RWPE2 (cell line): ENCODE measurements at regions not wholly inside any gene's neighbourhood (a gene's known extent, or its start where the extent isn't known, plus 50 kb on each side); places are given as distances from the start of the nearest gene placed in this dataset.

Experiments
- ATAC-seq: fragments of 200-7000 bp; cut with Tn5 transposase; 3 replicates; pipeline ENCODE4 v1.9.1; 2021; ENCODE audit warnings: low read depth
- DNase-seq: peaks from one replicate; pipeline ENCODE4 v3.0.0-alpha.2; 2020; ENCODE audit warnings: low spot score
- H3K27ac ChIP-seq: fragments of 450-650 bp; 2 replicates; pipeline ENCODE4 v1.5.1; 2017; ENCODE audit warnings: mild to moderate bottlenecking; ENCODE audit not compliant: poor library complexity, severe bottlenecking
- H3K27me3 ChIP-seq: fragments of 250-450 bp; sonication (Bioruptor Pico); 2 replicates; pipeline ENCODE4 v1.5.1; 2021; ENCODE audit warnings: mild to moderate bottlenecking, moderate library complexity; ENCODE audit not compliant: insufficient read depth, poor library complexity, severe bottlenecking
- H3K36me3 ChIP-seq: fragments of 250-450 bp; sonication (Bioruptor Pico); 2 replicates; pipeline ENCODE4 v1.5.1; 2020; ENCODE audit warnings: low read depth, mild to moderate bottlenecking, moderate library complexity
- H3K4me1 ChIP-seq: fragments of 250-450 bp; sonication (Bioruptor Pico); 2 replicates; pipeline ENCODE4 v1.5.1; 2021; ENCODE audit warnings: mild to moderate bottlenecking, moderate library complexity; ENCODE audit not compliant: insufficient read depth, poor library complexity, severe bottlenecking
- H3K4me3 ChIP-seq: fragments of 250-450 bp; sonication (Bioruptor Pico); 2 replicates; pipeline ENCODE4 v1.5.1; 2021; ENCODE audit warnings: mild to moderate bottlenecking, moderate library complexity; ENCODE audit not compliant: severe bottlenecking
- H3K9me3 ChIP-seq: fragments of 250-450 bp; sonication (Bioruptor Pico); 2 replicates; pipeline ENCODE4 v1.5.1; 2021; ENCODE audit warnings: mild to moderate bottlenecking, moderate library complexity; ENCODE audit not compliant: severe bottlenecking
- TF ChIP-seq, protein P1 (sequence below): fragments of 450-650 bp; IDR thresholded peaks from one replicate; pipeline ENCODE4 v1.5.1; 2017; ENCODE audit warnings: mild to moderate bottlenecking, moderate library complexity; ENCODE audit not compliant: poor library complexity, severe bottlenecking

DNA sequence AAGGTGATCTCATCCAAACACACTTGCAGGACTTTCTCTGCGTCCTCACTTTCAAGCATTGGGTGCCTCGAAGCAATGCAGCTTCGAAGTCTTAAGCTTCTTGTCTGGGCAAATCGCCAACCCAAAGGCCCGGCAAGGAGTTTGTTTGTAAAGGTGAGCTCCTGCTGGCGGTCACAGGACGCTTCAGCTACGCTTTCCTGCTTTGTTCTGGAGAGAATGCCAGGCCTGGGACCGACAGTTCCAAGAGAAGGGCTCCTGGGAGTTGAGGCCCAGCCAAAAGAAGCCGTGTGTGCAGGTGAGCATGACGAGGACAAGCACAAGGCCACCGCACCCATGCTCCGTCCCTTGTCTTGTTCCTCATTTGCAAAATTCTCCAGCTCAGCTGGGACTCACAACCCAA is 106.6 kb upstream of the DOCK1 start:
- no peaks in the 10 kb centered on the region for H3K36me3 ChIP-seq
- no peaks in the 10 kb centered on the region for H3K4me1 ChIP-seq
- ATAC-seq (no peak), DNase-seq (no peak)
- TF ChIP-seq, protein P1, sequence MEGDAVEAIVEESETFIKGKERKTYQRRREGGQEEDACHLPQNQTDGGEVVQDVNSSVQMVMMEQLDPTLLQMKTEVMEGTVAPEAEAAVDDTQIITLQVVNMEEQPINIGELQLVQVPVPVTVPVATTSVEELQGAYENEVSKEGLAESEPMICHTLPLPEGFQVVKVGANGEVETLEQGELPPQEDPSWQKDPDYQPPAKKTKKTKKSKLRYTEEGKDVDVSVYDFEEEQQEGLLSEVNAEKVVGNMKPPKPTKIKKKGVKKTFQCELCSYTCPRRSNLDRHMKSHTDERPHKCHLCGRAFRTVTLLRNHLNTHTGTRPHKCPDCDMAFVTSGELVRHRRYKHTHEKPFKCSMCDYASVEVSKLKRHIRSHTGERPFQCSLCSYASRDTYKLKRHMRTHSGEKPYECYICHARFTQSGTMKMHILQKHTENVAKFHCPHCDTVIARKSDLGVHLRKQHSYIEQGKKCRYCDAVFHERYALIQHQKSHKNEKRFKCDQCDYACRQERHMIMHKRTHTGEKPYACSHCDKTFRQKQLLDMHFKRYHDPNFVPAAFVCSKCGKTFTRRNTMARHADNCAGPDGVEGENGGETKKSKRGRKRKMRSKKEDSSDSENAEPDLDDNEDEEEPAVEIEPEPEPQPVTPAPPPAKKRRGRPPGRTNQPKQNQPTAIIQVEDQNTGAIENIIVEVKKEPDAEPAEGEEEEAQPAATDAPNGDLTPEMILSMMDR = no peak
- no peak overlapping the region for H3K27ac ChIP-seq
- H3K4me3 ChIP-seq = no peak overlapping the region
- H3K9me3 ChIP-seq = no peaks in the 10 kb centered on the region
- H3K27me3 ChIP-seq = no peaks in the 10 kb centered on the region

DNA sequence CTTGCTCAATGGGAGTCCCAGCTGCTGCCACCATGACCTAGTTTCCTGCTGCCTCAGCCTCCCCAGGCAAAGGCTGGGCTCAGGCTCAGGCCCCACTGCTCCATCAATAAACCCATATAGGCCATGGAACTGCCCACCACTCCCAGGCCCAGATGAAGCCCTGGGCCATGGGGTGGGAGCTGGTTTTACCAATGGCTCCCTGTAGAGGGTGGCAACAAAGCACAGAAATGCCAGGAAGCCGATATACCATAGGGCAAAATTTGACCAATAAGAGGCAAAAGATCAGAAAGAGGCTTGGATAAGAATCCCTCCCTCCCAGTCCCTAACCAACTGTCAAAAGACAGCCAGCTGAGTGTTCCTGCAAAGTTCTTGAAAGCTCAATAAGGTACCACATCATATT is 101.8 kb upstream of the DOCK1 start:
- DNase-seq (no peak), ATAC-seq (no peak)
- Histone ChIP-seq H3K36me3 (no peaks in the 10 kb centered on the region), H3K9me3 (no peaks in the 10 kb centered on the region), H3K4me3 (no peak overlapping the region), H3K27ac (no peak overlapping the region), H3K27me3 (no peaks in the 10 kb centered on the region), H3K4me1 (no peaks in the 10 kb centered on the region)
- TF ChIP-seq, protein P1 = no peak

DNA sequence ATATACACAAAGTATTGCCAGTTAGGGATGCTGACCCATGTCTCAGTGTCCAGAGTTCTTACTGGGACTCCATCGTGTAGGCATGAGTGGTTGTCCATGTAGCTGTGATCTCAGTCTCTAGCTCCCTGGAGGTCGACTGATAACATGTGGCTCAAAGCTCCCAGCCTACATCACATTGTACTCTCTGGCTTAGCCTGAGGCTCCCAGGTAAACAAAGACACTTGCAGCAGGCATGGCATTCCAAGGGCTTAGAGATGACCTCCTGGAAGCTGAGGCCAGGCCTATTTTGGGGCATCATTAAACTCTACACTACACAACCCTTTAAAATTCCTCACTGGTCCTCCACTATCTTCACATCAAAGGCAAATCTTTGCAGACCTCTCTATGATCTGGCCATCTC is 100.8 kb upstream of the DOCK1 start:
- Histone ChIP-seq H3K4me1 (no peaks in the 10 kb centered on the region), H3K27me3 (no peaks in the 10 kb centered on the region), H3K9me3 (no peaks in the 10 kb centered on the region), H3K27ac (no peak overlapping the region), H3K4me3 (no peak overlapping the region), H3K36me3 (no peaks in the 10 kb centered on the region)
- DNase-seq (no peak), ATAC-seq (no peak)
- TF ChIP-seq, protein P1 = no peak

DNA sequence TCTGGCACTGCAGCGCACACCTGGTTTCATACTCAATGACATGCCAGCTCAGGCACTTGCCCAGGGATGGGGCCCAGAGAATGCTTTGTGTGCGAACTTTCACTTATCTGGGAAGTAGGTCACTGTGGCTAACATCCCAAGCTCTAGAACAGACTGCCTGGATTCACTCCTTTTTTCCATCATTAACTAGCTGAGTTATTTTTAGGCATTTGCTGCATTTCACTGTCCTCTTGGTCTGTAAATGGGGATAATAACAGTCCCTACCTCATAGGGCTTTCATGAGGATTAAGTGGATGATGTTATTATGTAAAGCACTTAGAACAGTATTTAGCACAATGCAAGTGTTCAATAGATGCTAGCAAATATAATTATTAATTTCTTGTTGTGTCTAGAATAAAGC is 98.7 kb upstream of the DOCK1 start:
- DNase-seq (no peak), ATAC-seq (no peak)
- Histone ChIP-seq H3K4me3 (no peak overlapping the region), H3K4me1 (no peaks in the 10 kb centered on the region), H3K27ac (no peak overlapping the region), H3K36me3 (no peaks in the 10 kb centered on the region), H3K9me3 (peaks cover 5% of the 10 kb centered on the region), H3K27me3 (no peaks in the 10 kb centered on the region)
- TF ChIP-seq, protein P1 = no peak

DNA sequence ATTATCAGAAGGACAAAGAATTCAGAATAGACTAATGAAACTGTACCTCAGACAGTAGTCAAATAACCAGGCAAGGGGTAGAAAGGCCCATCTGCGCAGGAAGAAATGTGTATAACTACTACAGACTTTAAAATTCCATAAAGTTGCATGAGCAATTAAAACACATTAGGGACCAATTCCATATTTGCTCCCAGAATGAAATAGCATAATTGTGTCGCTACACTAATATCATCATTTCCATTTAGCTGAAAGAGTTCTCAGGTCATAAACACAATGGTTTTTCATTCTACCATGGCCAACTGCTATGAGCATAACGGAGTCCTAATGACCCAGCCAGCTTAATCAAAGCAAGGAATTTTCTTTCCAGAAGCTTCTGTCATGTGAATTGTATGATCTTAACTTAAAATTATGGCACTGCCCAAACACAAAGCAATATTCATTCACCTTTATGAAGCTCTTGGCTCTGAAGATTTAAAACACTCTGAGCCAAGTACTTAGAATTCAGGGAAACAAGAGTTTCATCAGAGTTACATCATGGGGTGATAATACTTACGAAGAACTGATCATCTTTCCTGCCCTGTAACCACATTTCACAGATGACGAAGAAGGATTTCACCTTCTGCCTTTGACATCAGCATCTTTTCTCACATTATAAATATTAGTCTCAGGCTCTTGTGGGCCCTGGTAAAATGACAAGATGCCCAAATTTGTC is 98.1 kb upstream of the DOCK1 start:
- Histone ChIP-seq H3K27ac (no peak overlapping the region), H3K9me3 (peaks cover 6% of the 10 kb centered on the region), H3K36me3 (no peaks in the 10 kb centered on the region), H3K4me3 (no peak overlapping the region), H3K4me1 (no peaks in the 10 kb centered on the region), H3K27me3 (no peaks in the 10 kb centered on the region)
- DNase-seq = no peak
- ATAC-seq = no peak
- TF ChIP-seq, protein P1 = no peak
